Activated T-helper 1 cell treated with anti-CD3 and anti-CD28 coated beads, Interleukin-12 subunit alpha, Interleukin-12 subunit beta, Interleukin-2, Interleukin-4 antibody, amounts not matched to agents 30 ng/mL and 10 ng/mL and 1 ng/mL, durations not matched to agents 14 hours and 24 hours and 36 hours (primary cell): ENCODE measurements at regions not wholly inside any gene's neighbourhood (a gene's known extent, or its start where the extent isn't known, plus 50 kb on each side); places are given as distances from the start of the nearest gene placed in this dataset.
"Not testable (repeated sequence)": the region's sequence is repeated elsewhere in the genome, so short reads cannot be mapped to it uniquely, and the experiment has no call there.

ENCODE experiments used
- DNase-seq: peaks from one replicate; pipeline ENCODE4 v3.0.0; 2021; ENCODE audit warnings: low spot score
- H3K27ac Mint-ChIP-seq: one replicate; pipeline ENCODE4 v1.8.0; 2021; ENCODE audit warnings: mild to moderate bottlenecking, mixed read lengths
- H3K27me3 Mint-ChIP-seq: one replicate; pipeline ENCODE4 v1.8.0; 2022; ENCODE audit warnings: mild to moderate bottlenecking, moderate library complexity, mixed read lengths; ENCODE audit not compliant: insufficient read depth
- H3K36me3 Mint-ChIP-seq: one replicate; pipeline ENCODE4 v1.8.0; 2021; ENCODE audit warnings: low read depth, mixed read lengths
- H3K4me1 Mint-ChIP-seq: one replicate; pipeline ENCODE4 v1.8.0; 2021; ENCODE audit warnings: low read depth, mixed read lengths
- H3K4me3 Mint-ChIP-seq: one replicate; pipeline ENCODE4 v1.8.0; 2021; ENCODE audit warnings: mild to moderate bottlenecking, moderate library complexity, mixed read lengths
- H3K9me3 Mint-ChIP-seq: one replicate; pipeline ENCODE4 v1.8.0; 2021; ENCODE audit warnings: mixed read lengths
- intact Hi-C: fragments of 100-400 bp; cut with micrococcal nuclease; formaldehyde crosslinking; loops from one replicate; pipeline ENCODE4 v1.15.1; 2024

DNA sequence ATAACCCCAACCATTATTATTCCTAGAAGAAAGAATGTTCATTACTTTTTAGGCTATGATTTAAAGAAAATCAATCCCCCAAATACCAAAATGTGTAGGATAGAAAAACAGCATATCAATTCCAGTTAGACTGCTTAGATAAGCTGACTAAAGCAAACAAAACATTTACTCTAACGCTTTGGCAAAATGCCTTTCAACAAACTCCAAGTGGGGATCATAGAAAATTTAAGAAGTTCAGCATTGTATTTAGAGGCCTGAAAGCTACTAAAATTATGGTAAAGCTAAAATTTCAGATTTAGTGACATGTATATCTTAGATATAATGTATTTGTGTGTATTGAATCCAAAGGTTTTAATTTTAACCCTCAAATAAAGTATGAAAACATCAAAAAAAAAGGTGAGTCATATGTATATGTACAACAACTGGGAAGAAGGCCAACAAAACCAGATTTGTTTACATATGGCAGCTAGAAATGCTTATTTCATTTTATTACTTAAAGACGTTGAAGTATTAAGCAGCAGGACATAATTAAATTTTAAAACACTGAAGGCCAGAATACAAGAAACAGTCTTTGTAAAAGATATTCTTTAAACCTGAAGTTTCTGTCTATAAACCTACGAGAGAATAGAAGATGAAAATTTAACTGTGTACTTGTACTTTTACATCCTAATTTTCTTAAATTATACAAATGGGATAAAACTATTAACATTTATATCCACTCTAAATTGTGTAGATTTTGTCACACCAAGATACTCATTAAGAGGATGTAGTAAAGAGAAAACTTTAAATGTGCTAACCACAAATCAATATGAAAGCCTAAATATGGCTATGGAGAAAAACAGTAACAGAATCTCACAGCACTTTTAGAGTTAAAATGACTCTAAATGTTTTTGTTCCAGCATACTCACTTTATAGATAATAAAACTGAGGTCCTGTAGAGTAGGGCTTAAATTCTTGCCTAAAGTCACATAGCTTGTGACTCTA, 71.4 kb downstream of the SLC41A2 start:
- intact Hi-C loops = no loop called here
- Mint-ChIP-seq H3K4me1 (peaks cover 9% of the 10 kb centered on the region), H3K9me3 (peaks cover 4% of the 10 kb centered on the region), H3K27ac (no peak overlapping the region), H3K27me3 (no peaks in the 10 kb centered on the region), H3K4me3 (no peak overlapping the region), H3K36me3 (peaks cover 7% of the 10 kb centered on the region)
- no peak for DNase-seq

DNA sequence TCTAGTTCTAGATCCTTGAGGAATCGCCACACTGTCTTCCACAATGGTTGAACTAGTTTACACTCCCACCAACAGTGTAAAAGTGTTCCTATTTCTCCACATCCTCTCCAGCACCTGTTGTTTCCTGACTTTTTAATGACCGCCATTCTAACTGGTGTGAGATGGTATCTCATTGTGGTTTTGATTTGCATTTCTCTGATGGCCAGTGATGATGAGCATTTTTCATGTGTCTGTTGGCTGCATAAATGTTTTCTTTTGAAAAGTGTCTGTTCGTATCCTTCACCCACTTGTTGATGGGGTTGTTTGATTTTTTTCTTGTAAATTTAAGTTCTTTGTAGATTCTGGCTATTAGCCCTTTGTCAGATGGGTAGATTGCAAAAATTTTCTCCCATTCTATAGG, 79.2 kb downstream of the SLC41A2 start:
- H3K27ac Mint-ChIP-seq, H3K9me3 Mint-ChIP-seq, H3K4me1 Mint-ChIP-seq, DNase-seq, H3K36me3 Mint-ChIP-seq, H3K27me3 Mint-ChIP-seq, H3K4me3 Mint-ChIP-seq: not testable (repeated sequence)
- intact Hi-C loops = loop anchor here (10.0 kb wide), 1 partner anchor 424 kb away; the partner anchor contains the start of gene CHST11

DNA sequence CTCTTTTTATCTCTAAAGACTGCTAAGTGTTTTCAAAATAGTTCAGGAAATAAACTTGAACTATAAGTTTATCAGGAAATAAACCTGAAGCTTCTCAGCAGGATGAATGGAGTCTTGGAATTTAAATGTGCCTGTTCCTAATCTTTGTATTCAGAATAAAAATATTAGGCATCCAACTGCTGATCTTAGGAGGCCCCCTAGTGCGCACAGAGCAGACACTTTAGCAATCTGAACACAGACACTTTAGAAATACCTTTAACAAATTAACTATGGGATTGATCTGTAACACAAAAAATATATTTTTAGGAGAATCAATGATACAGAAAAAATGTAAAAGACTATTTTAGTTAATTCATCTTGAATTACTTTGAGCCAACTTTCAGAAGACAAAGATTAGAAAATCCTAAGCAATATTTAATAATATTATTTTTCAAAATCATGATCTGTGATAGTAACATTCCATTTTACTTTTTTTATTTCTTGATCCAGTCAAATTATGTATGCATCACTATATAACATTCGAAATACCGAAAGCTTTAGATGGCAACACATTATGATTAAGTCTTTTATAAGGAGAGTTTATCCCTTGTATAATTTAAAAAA, 80.9 kb downstream of the SLC41A2 start:
- Mint-ChIP-seq H3K4me3 (no peak overlapping the region), H3K27me3 (peaks cover 2% of the 10 kb centered on the region), H3K9me3 (peaks cover 9% of the 10 kb centered on the region), H3K4me1 (peaks cover 21% of the 10 kb centered on the region), H3K27ac (no peak overlapping the region), H3K36me3 (peaks cover 10% of the 10 kb centered on the region)
- DNase-seq = no peak
- intact Hi-C loops = loop anchor here (1.0 to 10.0 kb wide), 4 partner anchors 176 to 495 kb away; partner anchors contain the start of gene CHST11

DNA sequence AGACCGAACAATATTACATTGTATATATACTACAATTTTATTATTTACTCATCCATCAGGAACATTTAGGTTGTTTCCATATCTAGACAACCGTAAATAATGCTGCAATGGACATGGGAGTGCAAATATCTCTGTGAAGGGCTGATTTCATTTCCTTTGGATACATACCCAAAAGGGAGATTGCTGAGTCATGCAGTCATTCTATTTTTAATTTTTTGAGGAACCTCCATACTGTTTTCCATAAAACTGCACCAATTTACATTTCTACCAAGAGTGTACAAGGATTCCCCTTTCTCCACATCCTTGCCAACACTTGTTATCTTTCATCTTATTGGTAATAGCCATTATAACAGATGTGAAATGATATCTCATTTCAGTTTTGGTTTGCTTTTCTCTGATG, 84.7 kb downstream of the SLC41A2 start:
- Mint-ChIP-seq H3K4me3 (no peak overlapping the region), H3K27me3 (no peaks in the 10 kb centered on the region), H3K4me1 (peaks cover 21% of the 10 kb centered on the region), H3K9me3 (peaks cover 3% of the 10 kb centered on the region), H3K27ac (no peak overlapping the region), H3K36me3 (peaks cover 16% of the 10 kb centered on the region)
- no peak for DNase-seq
- intact Hi-C loops = loop anchor here (10.0 kb wide), 1 partner anchor 419 kb away; the partner anchor contains the start of gene CHST11

DNA sequence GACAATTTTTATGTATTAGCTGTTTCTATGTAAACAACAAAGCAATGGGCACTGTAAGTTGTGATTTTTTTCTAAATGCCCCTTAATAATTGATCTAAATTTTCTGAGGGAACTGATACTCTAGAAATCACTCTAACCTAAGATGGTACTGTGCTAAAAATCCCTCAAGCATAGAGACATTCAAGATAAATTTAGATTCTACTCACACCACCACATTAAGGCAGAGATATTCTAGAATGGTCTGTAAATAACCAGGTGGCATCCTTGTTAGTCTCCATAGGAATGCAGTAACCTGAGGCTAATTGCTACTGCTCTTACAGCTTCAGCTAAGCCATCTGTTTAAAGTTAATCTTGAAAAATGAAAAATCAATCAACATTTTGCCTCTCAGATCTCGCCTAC, 87.3 kb downstream of the SLC41A2 start:
- no peak for DNase-seq
- Mint-ChIP-seq H3K4me3 (no peak overlapping the region), H3K27me3 (no peaks in the 10 kb centered on the region), H3K4me1 (peaks cover 22% of the 10 kb centered on the region), H3K36me3 (peaks cover 15% of the 10 kb centered on the region), H3K9me3 (peaks cover 3% of the 10 kb centered on the region), H3K27ac (no peak overlapping the region)
- intact Hi-C loops = loop anchor here (10.0 kb wide), 1 partner anchor 416 kb away; the partner anchor contains the start of gene CHST11

DNA sequence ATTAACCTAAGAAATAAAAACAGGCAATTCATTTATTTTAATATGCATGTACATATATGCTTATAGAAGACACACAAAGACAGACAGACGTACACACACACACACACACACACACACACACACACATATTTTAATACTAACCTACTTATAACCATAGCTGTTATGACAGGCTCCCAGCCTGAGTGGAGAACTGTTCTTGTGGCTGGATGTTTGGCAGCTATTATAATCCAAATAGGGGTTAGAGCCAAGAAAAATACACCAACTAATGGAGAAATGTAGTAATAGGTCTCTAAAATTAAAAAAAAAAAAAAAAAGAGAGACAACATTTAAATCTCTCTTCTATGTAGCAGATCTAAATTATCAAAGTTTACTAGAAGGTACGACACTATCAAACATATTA, 91.8 kb downstream of the SLC41A2 start:
- H3K4me3 Mint-ChIP-seq = no peak overlapping the region
- no peaks in the 10 kb centered on the region for H3K9me3 Mint-ChIP-seq
- intact Hi-C loops = no loop called here
- H3K4me1 Mint-ChIP-seq = peaks cover 14% of the 10 kb centered on the region
- no peaks in the 10 kb centered on the region for H3K27me3 Mint-ChIP-seq
- no peak overlapping the region for H3K27ac Mint-ChIP-seq
- no peak for DNase-seq
- peaks cover 6% of the 10 kb centered on the region for H3K36me3 Mint-ChIP-seq

DNA sequence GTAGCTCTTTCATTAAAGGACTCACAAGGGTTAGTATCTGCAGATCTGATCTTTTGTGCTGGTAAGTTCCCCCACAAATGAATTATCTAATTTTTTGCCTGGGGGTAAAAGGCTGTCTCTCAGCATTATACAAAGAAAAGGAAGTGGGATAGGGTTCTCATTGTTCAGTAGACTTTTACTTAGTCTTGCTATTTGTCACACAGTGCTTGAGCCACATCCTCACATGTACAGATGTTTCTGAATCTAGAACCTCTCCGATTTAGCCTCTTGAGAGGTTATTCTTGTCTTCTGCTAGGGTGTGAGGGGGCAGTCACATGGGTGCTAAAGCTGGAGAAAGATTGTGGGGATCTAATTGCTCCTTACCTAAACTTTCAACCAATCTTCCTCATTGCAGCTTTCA, 93.0 kb downstream of the SLC41A2 start:
- Mint-ChIP-seq H3K4me3 (no peak overlapping the region), H3K36me3 (peaks cover 6% of the 10 kb centered on the region), H3K27ac (no peak overlapping the region), H3K27me3 (peaks cover 3% of the 10 kb centered on the region), H3K4me1 (peaks cover 14% of the 10 kb centered on the region), H3K9me3 (no peaks in the 10 kb centered on the region)
- intact Hi-C loops = no loop called here
- no peak for DNase-seq

DNA sequence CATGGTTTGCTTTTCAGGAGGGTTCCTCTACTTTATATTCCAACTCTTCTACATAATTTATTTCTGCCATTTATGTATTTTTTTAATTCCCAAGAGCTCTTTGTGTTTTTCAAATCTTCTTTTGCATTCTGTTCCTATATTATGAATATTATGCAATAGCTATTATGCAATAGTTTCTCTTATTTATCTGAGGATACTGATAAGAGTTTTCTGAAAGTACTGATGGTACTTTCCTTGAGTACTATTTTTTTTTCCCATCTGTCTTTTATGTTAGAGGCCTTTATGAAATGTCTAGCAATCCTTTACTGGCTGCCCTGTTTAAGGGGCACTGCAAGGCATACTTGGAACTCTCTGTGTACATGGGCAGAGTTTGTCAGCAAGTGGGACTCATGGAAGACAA, 93.4 kb downstream of the SLC41A2 start:
- H3K27me3 Mint-ChIP-seq = peaks cover 3% of the 10 kb centered on the region
- intact Hi-C loops = no loop called here
- no peak overlapping the region for H3K4me3 Mint-ChIP-seq
- peaks cover 14% of the 10 kb centered on the region for H3K4me1 Mint-ChIP-seq
- H3K27ac Mint-ChIP-seq = no peak overlapping the region
- H3K36me3 Mint-ChIP-seq = peaks cover 6% of the 10 kb centered on the region
- no peak for DNase-seq
- H3K9me3 Mint-ChIP-seq = no peaks in the 10 kb centered on the region

DNA sequence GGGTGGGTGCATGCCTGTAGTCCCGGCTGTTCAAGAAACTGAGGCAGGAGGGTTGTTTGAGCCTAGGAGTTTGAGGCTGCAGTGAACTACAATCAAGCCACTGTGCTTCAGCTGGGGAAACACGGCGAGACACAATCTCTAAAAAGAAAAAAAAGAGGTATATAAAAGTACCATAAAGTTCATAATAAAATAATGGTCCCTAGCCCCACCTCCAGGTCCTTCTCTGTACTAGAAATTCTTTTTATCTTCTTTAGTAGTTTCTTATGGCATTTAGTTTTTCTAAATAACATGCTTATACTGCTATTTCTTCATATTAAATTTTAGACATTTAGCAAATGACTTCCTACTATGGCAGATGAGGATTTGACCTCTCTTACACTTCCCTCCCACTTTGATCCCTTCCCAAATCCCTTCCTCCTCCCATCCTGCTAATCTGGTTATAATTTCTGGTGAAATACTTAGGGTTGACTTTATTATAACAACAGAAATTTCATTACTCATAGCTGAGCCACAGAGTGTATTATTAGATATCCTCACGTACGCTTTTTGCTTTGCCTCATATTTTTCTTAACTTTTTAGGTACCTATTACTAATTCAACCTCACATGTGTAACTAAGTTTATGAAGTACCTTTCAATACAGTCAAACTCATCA, 94.7 kb downstream of the SLC41A2 start:
- DNase-seq = no peak
- H3K27ac Mint-ChIP-seq = no peak overlapping the region
- peaks cover 14% of the 10 kb centered on the region for H3K4me1 Mint-ChIP-seq
- no peak overlapping the region for H3K4me3 Mint-ChIP-seq
- peaks cover 3% of the 10 kb centered on the region for H3K27me3 Mint-ChIP-seq
- H3K9me3 Mint-ChIP-seq = no peaks in the 10 kb centered on the region
- intact Hi-C loops = no loop called here
- H3K36me3 Mint-ChIP-seq = peaks cover 5% of the 10 kb centered on the region

DNA sequence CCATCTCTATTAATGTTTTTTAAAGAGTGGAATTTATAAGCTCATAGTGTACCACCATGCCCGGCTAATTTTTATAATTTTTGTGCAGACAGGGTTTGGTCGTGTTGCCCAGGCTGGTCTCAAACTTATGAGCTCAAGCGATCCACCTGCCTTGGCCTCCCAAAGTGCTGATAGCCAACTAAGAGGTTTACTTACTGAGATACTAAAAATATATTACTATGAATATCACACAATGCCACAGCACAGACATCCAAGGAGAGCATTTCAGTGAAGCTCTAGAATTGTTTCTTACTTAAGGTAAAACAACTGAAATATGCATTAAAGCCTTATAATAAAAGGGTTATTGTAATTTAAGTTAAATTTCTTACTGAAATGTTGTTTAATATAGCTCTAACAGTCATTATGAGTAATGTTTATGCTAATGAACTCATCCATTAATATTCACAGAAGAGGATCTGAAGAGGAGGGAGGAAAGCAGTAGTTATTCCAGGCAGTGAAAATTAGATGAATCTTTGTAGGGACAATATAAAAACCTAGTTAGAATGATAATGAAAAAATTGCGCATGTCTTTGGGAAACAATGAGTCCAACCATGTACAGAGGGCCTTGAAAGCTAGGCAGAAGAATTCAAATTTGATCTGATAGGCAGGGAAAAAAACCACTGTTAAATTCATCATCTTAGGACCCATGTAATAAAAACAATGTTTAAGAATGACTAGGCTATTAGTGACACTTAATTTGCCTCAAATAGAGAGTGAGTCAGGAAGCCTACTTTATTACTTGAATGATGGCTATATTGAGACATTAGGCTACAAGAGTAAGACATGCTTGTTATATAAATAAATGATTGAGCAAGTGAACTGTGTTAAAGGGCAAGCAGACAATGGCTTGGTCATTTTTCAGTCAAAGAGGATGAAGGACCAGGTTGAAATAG, 99.2 kb downstream of the SLC41A2 start:
- Mint-ChIP-seq H3K9me3 (no peaks in the 10 kb centered on the region), H3K27me3 (peaks cover 3% of the 10 kb centered on the region), H3K36me3 (peaks cover 4% of the 10 kb centered on the region), H3K27ac (no peak overlapping the region), H3K4me3 (no peak overlapping the region), H3K4me1 (no peaks in the 10 kb centered on the region)
- intact Hi-C loops = no loop called here
- no peak for DNase-seq

DNA sequence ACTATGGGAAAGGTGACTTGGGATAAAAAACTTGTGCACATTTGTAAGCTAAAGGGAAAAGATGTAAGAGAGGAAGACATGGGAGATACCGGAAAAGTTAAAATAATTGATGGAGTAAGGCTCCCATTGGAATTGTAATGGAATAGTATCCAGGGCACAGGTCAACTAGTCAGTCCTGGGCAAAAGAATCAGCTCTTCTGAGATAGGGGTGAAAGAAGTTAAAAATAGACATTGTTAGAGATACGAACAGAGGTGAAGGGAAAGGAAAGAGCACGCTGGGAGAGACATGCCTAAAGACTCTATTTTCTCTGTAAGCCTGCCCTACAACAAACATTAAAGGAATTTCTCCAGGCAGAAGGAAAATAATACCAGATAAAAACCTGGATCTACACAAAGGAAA, 101.6 kb downstream of the SLC41A2 start:
- no peaks in the 10 kb centered on the region for H3K4me1 Mint-ChIP-seq
- no peaks in the 10 kb centered on the region for H3K9me3 Mint-ChIP-seq
- no peak overlapping the region for H3K4me3 Mint-ChIP-seq
- no peak for DNase-seq
- peaks cover 4% of the 10 kb centered on the region for H3K36me3 Mint-ChIP-seq
- intact Hi-C loops = no loop called here
- H3K27ac Mint-ChIP-seq = no peak overlapping the region
- H3K27me3 Mint-ChIP-seq = peaks cover 3% of the 10 kb centered on the region

DNA sequence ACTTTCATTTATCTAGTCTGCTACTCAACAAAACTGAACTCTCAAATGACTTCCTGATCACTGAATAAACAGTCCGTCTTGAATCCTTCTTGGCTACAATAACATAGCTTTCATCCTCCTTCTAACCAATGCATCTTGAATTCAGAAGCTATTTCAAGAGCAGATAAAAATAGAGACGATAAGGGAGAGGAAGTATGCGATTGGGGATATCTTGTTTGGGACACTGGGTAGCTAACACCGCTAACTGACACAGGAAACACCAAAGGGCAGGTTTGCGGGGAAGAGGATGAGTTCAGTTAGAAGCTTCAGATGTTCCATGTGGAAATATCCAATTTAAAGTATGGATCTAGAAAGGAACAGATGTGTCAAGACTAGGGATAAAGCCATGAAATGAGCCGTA, 102.5 kb downstream of the SLC41A2 start:
- H3K36me3 Mint-ChIP-seq = peaks cover 4% of the 10 kb centered on the region
- no peaks in the 10 kb centered on the region for H3K27me3 Mint-ChIP-seq
- no peak for DNase-seq
- no peaks in the 10 kb centered on the region for H3K9me3 Mint-ChIP-seq
- H3K4me1 Mint-ChIP-seq = no peaks in the 10 kb centered on the region
- intact Hi-C loops = no loop called here
- H3K4me3 Mint-ChIP-seq = no peak overlapping the region
- H3K27ac Mint-ChIP-seq = no peak overlapping the region
